ENCODE measurements at regions not wholly inside any gene's neighbourhood (a gene's known extent, or its start where the extent isn't known, plus 50 kb on each side); places are given as distances from the start of the nearest gene placed in this dataset.

- Histone ChIP-seq H3K36me3 (no peaks in the 10 kb centered on the region), H3K4me3 (no peak overlapping the region), H3K27ac (no peak overlapping the region), H3K9me3 (no peaks in the 10 kb centered on the region), H3K4me1 (no peaks in the 10 kb centered on the region), H3K27me3 (no peaks in the 10 kb centered on the region)
- TF ChIP-seq POLR2A (IDR thresholded peaks at IDR 0.05) (no peak), CTCF (IDR thresholded peaks at IDR 0.05) (no peak)
- DNase-seq: no peak
These were observed 909.2 kb upstream of the EPHA6 start for GRCh38 chr3:95905182-95905581.

GRCh38 chr3:95911767-95912166 lies 902.6 kb upstream of the EPHA6 start:
- no peaks in the 10 kb centered on the region for H3K27me3 ChIP-seq
- no peak overlapping the region for H3K4me3 ChIP-seq

GRCh38 chr3:95923496-95924210 lies 890.7 kb upstream of the EPHA6 start:
- Histone ChIP-seq H3K4me1 (no peaks in the 10 kb centered on the region), H3K27me3 (no peaks in the 10 kb centered on the region), H3K4me3 (no peak overlapping the region), H3K36me3 (no peaks in the 10 kb centered on the region), H3K9me3 (no peaks in the 10 kb centered on the region), H3K27ac (peak overlapping the region in 2 of 4 donors; percentile 23 to 63)
- DNase-seq: peak in 1 of 3 donors; percentile 45
- TF ChIP-seq POLR2A (IDR thresholded peaks at IDR 0.05) (no peak), CTCF (IDR thresholded peaks at IDR 0.05) (no peak)

More at GRCh38 chr3:95911767-95912166, 902.6 kb upstream of the EPHA6 start:
- no peak for DNase-seq
- no peak overlapping the region for H3K27ac ChIP-seq
- peaks cover 0 to 5% (median 0%) of the 10 kb centered on the region in 4 donors for H3K9me3 ChIP-seq
- no peaks in the 10 kb centered on the region for H3K36me3 ChIP-seq
- no peaks in the 10 kb centered on the region for H3K4me1 ChIP-seq
- no peak for TF ChIP-seq CTCF (IDR thresholded peaks at IDR 0.05)
- TF ChIP-seq POLR2A (IDR thresholded peaks at IDR 0.05): no peak

- no peak overlapping the region for H3K4me3 ChIP-seq
- no peaks in the 10 kb centered on the region for H3K27me3 ChIP-seq
- no peak overlapping the region for H3K27ac ChIP-seq
- TF ChIP-seq POLR2A (IDR thresholded peaks at IDR 0.05): no peak
- no peak for TF ChIP-seq CTCF (IDR thresholded peaks at IDR 0.05)
- no peaks in the 10 kb centered on the region for H3K4me1 ChIP-seq
- H3K36me3 ChIP-seq: no peaks in the 10 kb centered on the region
- no peak for DNase-seq
- H3K9me3 ChIP-seq: no peaks in the 10 kb centered on the region
These were observed 887.4 kb upstream of the EPHA6 start for GRCh38 chr3:95926904-95927501.

GRCh38 chr3:95934181-95934580 lies 880.2 kb upstream of the EPHA6 start:
- no peaks in the 10 kb centered on the region for H3K4me1 ChIP-seq
- H3K27ac ChIP-seq: no peak overlapping the region
- TF ChIP-seq POLR2A (IDR thresholded peaks at IDR 0.05) (no peak), CTCF (IDR thresholded peaks at IDR 0.05) (no peak)
- no peak overlapping the region for H3K4me3 ChIP-seq
- H3K27me3 ChIP-seq: no peaks in the 10 kb centered on the region
- no peaks in the 10 kb centered on the region for H3K9me3 ChIP-seq
- H3K36me3 ChIP-seq: no peaks in the 10 kb centered on the region
- DNase-seq: no peak
